GM18951 (cell line): ENCODE measurements at regions not wholly inside any gene's neighbourhood (a gene's known extent, or its start where the extent isn't known, plus 50 kb on each side); places are given as distances from the start of the nearest gene placed in this dataset.

Experiments
- POLR2A ChIP-seq: IDR thresholded peaks from 4 replicates; pipeline ENCODE4 v1.6.1; 2011; ENCODE audit warnings: mild to moderate bottlenecking; ENCODE audit not compliant: insufficient read length, insufficient read depth; ENCODE audit errors: extremely low read depth
- in situ Hi-C: fragments of 300-500 bp; cut with MboI; formaldehyde crosslinking; loops from one replicate; pipeline ENCODE4 v1.12.0; 2022; ENCODE audit warnings: low sequenced_read_pairs, mixed read lengths, inconsistent platforms; ENCODE audit not compliant: unreplicated experiment

DNA sequence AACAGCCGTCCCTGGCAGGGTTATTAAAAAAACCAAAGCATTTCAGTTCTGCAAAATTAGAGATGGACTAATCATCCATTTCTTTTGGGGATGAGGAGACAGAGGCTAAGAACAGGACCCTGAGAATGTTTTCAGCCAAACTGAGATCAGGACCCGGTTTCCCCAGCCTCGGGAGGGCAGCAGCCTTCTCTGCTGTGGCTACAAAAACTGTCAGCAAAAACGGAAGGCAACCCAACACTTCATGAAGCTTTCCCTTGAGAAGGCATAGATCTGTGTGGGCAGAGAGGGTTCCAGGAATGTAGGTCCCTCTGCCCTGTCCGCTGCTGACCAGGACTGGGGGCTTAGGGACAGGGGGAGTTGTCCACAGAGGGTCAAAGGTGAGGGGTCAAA lies 313.5 kb downstream of the TCERG1L start:
- no peak for TF ChIP-seq POLR2A
- in situ Hi-C loops, result no loop called here

DNA sequence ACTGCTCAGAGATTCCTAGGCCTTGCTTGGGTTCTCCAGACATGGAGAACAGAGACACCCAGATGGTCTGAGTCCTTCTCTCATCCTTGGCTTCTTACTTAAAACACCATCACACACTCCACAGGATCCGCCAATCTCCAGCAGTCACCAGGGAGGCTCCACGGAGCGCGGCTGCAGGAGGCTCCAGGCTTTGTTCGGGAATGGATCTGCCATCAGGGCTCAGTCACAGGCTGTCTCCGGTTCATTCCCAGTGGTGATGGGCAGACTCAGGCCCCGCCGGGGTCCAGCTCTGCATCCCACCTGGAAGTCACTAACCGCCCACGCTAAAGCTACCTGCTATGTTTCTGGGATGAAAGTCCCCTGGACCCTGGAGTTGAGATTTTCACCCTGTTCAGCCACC lies 312.9 kb downstream of the TCERG1L start:
- no peak for TF ChIP-seq POLR2A
- in situ Hi-C loops, result no loop called here

GRCh38 chr10:130999376-131000202 lies 311.9 kb downstream of the TCERG1L start:
- in situ Hi-C loops, result no loop called here
- TF ChIP-seq POLR2A, result no peak

- no peak for TF ChIP-seq POLR2A
- in situ Hi-C loops, result no loop called here
Observed at GRCh38 chr10:131000244-131000643, 311.3 kb downstream of the TCERG1L start.

DNA sequence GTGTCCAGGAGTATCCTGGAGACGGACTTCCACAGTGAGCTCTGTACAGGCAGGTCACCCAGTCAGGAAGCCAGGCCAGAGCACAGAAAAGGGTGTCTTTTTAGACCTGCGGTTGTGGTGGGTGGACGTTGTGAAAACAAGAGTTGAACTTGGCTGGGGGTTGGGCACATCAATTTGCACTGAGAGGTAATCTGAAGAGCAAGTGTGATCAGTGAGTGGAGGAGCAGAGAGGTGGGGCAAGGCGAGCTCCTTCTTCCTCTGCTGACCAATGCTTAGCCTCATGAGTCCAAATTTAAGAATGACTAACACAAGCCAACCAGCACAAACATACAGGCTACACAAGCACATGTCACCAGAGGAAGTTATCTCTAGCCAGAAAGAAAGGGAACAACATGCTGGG lies 310.8 kb downstream of the TCERG1L start:
- in situ Hi-C loops, result no loop called here

GRCh38 chr10:131001438-131001837 lies 310.1 kb downstream of the TCERG1L start:
- in situ Hi-C loops, result no loop called here
- TF ChIP-seq POLR2A, result no peak

More for the DNA sequence above, 310.8 kb downstream of the TCERG1L start:
- TF ChIP-seq POLR2A, result no peak

DNA sequence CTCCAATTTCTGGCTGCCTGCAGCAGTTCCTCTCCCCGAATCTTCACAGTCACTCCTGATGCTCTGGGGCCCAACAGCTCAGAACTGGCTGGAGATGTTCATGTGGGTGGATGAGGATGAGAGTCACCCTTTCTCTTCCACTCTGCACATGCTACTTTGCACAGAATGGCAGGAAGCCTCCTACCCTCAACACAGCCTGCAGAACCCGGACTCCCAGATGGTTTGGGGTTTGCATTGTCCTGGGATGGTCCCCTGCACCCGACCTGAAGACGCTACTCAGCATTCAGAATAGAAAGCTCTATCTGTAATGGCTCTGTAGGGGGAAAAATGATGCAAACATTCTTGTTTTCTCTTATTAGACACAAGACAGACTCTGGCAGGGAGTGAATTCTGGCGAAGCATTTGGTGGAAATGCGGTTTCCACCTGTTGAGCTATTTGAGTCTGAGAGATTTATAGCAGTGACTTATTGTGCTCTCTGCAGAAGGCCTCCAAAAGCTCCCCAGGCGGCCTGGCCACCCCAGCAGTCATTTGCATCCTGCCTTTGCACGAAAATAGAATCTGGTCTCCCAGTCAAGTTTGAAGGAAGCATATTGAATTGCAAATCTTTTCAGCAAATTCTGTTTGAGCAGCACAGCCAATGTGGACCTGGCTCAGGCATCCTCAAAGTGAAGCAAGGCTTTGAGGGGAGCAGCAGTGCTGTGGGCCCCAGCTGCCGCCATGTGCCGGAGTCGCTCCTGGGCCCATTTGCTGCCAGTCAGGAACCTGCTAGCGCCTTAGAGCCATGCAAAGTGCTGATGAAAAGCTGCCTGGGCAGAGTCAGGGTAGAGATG lies 309.3 kb downstream of the TCERG1L start:
- in situ Hi-C loops, result no loop called here
- TF ChIP-seq POLR2A, result no peak

- TF ChIP-seq POLR2A, result no peak
- in situ Hi-C loops, result no loop called here
Observed at GRCh38 chr10:131003455-131003854, 308.1 kb downstream of the TCERG1L start.

GRCh38 chr10:131004276-131004675 lies 307.2 kb downstream of the TCERG1L start:
- TF ChIP-seq POLR2A, result no peak
- in situ Hi-C loops, result no loop called here

DNA sequence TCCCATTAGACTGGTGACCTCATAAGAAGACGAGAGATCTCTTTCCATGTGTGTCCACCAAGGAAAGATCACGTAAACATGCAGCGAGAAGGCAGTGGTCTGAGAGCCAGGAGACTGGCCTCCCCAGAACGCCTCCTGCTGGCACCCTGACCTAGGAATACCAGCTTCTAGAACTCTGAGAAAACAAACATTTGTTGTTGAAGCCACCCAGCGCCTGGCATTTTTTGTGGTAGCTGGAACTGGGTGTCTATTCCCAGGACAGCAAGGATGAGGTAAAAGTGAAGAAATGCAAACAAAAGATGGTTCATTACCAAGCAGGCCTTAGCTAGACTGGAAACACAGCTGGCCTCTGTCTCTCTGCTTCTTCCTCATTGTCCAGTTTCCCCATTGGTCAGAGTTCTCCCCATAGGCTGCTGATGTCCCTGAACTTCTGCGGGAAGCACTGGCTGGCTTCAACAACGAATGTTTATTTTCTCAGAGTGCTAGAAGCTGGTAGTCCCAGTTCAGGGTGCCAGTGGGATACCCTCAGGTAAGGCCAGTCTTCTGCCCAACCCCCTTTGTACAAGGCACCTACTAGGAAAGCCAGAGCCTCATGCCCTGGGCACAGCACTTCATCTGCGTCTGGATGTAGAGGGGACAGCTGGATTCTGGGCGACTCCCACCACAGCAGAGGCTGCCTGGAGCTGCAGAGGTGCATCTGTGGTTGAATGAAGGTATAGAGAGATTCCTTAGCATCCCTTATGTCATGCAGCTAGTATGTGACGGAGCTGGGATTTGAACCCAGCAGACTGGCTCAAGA lies 304.9 kb downstream of the TCERG1L start:
- no peak for TF ChIP-seq POLR2A
- in situ Hi-C loops, result no loop called here

- in situ Hi-C loops, result no loop called here
- TF ChIP-seq POLR2A, result no peak
Observed at GRCh38 chr10:131009791-131010190, 301.7 kb downstream of the TCERG1L start.

DNA sequence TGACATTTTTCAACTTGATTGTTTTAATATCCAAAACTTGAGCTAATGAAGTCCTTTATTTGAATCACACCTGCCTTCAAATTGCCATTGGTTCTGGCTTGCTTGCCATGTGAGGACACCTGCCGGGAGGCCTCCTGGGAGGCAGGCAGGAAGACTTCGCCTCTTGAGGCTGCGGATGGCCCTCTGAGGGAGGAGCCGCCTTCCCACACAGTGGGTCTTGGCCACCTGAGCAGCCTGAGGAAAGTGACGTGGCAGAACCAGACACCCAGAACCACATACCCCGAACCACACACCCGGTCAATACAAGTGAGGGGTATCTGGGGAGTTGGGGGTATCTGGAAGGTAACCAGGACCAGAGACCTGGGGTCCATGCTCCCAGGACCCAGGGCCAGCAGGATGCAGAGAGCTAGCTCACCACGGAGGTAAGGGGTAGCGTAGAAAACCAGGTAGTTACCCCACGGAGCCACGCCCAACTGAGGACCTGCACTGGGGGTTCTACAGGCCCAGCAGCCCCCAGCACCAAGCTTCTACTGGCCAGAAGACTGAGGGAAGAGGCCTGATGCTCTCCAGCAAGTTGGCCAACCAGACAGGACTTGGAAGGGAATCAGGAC lies 300.5 kb downstream of the TCERG1L start:
- in situ Hi-C loops, result no loop called here

More for the DNA sequence above, 300.5 kb downstream of the TCERG1L start:
- TF ChIP-seq POLR2A, result no peak
